ENCODE measurements at regions not wholly inside any gene's neighbourhood (a gene's known extent, or its start where the extent isn't known, plus 50 kb on each side); places are given as distances from the start of the nearest gene placed in this dataset.
"Not testable (repeated sequence)": the region's sequence is repeated elsewhere in the genome, so short reads cannot be mapped to it uniquely, and the experiment has no call there.

DNA sequence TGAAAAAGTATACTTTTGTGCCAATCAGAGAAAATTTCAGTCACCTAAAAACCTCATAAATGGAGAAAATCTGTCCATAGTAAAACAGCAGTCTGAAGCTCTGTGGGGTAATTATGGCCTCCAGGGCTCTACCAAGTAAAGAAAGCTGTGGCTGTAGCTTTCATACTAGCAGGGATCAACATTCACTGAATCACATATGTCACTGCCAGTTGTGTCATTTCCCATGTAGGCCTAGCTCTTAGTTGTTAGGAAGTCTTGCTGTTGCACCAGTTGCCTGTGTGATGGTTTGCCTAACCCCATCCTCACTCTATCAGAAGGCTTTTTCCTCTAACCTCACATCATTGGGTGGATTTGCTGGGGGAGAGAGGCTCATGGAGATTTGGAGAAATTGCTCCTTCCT is 62.3 kb upstream of the XIST start:
- TF ChIP-seq, protein P1, sequence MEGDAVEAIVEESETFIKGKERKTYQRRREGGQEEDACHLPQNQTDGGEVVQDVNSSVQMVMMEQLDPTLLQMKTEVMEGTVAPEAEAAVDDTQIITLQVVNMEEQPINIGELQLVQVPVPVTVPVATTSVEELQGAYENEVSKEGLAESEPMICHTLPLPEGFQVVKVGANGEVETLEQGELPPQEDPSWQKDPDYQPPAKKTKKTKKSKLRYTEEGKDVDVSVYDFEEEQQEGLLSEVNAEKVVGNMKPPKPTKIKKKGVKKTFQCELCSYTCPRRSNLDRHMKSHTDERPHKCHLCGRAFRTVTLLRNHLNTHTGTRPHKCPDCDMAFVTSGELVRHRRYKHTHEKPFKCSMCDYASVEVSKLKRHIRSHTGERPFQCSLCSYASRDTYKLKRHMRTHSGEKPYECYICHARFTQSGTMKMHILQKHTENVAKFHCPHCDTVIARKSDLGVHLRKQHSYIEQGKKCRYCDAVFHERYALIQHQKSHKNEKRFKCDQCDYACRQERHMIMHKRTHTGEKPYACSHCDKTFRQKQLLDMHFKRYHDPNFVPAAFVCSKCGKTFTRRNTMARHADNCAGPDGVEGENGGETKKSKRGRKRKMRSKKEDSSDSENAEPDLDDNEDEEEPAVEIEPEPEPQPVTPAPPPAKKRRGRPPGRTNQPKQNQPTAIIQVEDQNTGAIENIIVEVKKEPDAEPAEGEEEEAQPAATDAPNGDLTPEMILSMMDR (IDR thresholded peaks at IDR 0.05), result not testable (repeated sequence)
- TF ChIP-seq FOXM1 (IDR thresholded peaks at IDR 0.05; ENCODE audit: low read depth); RCOR1 (IDR thresholded peaks at IDR 0.05; ENCODE audit: low read length); MXI1 (IDR thresholded peaks at IDR 0.05; ENCODE audit: low read depth, low read length); SMC3 (IDR thresholded peaks at IDR 0.05; ENCODE audit: low read depth, low read length); CHD2 (IDR thresholded peaks at IDR 0.05; ENCODE audit: low read length, partially characterized antibody); NRF1 (IDR thresholded peaks at IDR 0.05; ENCODE audit: low read depth, low read length); GATA2 (CRISPR knock-in tag; IDR thresholded peaks at IDR 0.05); TAF1 (IDR thresholded peaks at IDR 0.05; ENCODE audit: borderline replicate concordance, low read depth, low read length): not testable (repeated sequence)
- TF ChIP-seq, protein P2, sequence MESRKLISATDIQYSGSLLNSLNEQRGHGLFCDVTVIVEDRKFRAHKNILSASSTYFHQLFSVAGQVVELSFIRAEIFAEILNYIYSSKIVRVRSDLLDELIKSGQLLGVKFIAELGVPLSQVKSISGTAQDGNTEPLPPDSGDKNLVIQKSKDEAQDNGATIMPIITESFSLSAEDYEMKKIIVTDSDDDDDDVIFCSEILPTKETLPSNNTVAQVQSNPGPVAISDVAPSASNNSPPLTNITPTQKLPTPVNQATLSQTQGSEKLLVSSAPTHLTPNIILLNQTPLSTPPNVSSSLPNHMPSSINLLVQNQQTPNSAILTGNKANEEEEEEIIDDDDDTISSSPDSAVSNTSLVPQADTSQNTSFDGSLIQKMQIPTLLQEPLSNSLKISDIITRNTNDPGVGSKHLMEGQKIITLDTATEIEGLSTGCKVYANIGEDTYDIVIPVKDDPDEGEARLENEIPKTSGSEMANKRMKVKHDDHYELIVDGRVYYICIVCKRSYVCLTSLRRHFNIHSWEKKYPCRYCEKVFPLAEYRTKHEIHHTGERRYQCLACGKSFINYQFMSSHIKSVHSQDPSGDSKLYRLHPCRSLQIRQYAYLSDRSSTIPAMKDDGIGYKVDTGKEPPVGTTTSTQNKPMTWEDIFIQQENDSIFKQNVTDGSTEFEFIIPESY (IDR thresholded peaks at IDR 0.05; ENCODE audit: borderline replicate concordance, low read depth), result not testable (repeated sequence)
- TF ChIP-seq, protein P3, sequence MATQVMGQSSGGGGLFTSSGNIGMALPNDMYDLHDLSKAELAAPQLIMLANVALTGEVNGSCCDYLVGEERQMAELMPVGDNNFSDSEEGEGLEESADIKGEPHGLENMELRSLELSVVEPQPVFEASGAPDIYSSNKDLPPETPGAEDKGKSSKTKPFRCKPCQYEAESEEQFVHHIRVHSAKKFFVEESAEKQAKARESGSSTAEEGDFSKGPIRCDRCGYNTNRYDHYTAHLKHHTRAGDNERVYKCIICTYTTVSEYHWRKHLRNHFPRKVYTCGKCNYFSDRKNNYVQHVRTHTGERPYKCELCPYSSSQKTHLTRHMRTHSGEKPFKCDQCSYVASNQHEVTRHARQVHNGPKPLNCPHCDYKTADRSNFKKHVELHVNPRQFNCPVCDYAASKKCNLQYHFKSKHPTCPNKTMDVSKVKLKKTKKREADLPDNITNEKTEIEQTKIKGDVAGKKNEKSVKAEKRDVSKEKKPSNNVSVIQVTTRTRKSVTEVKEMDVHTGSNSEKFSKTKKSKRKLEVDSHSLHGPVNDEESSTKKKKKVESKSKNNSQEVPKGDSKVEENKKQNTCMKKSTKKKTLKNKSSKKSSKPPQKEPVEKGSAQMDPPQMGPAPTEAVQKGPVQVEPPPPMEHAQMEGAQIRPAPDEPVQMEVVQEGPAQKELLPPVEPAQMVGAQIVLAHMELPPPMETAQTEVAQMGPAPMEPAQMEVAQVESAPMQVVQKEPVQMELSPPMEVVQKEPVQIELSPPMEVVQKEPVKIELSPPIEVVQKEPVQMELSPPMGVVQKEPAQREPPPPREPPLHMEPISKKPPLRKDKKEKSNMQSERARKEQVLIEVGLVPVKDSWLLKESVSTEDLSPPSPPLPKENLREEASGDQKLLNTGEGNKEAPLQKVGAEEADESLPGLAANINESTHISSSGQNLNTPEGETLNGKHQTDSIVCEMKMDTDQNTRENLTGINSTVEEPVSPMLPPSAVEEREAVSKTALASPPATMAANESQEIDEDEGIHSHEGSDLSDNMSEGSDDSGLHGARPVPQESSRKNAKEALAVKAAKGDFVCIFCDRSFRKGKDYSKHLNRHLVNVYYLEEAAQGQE (IDR thresholded peaks at IDR 0.05; ENCODE audit: low read depth, low read length), result not testable (repeated sequence)

Data from SK-N-SH (cell line).